WTC11 (cell line): ENCODE measurements at regions not wholly inside any gene's neighbourhood (a gene's known extent, or its start where the extent isn't known, plus 50 kb on each side); places are given as distances from the start of the nearest gene placed in this dataset.

Source experiments
- CTCF ChIP-seq: fragments of 200-600 bp; IDR thresholded peaks from 2 replicates; pipeline ENCODE4 v1.8.0; 2022; ENCODE audit warnings: antibody characterized with exemption
- IRF1 ChIP-seq: sonication (generic); formaldehyde crosslinking; IDR thresholded peaks from 2 replicates; pipeline ENCODE4 v1.8.0; 2023; ENCODE audit warnings: missing genetic modification reagents
- JUN ChIP-seq: sonication (generic); formaldehyde crosslinking; IDR thresholded peaks from 2 replicates; pipeline ENCODE4 v1.8.0; 2023; ENCODE audit warnings: mild to moderate bottlenecking, missing genetic modification reagents
- OVOL2 ChIP-seq: fragments of 250-450 bp; sonication (Bioruptor Pico); IDR thresholded peaks from 2 replicates; pipeline ENCODE4 v1.9.0; 2021; ENCODE audit warnings: mild to moderate bottlenecking, borderline replicate concordance
- SMAD4 ChIP-seq: sonication (generic); formaldehyde crosslinking; IDR thresholded peaks from 2 replicates; pipeline ENCODE4 v1.8.0; 2022; ENCODE audit warnings: mild to moderate bottlenecking, missing genetic modification reagents
- ZBTB43 ChIP-seq: sonication (generic); formaldehyde crosslinking; IDR thresholded peaks from 2 replicates; pipeline ENCODE4 v1.8.1; 2023; ENCODE audit warnings: mild to moderate bottlenecking, missing genetic modification reagents
- TF ChIP-seq, protein P1 (sequence below): sonication (generic); formaldehyde crosslinking; IDR thresholded peaks from 2 replicates; pipeline ENCODE4 v1.8.0; 2022; ENCODE audit warnings: mild to moderate bottlenecking, missing genetic modification reagents
- TF ChIP-seq, protein P2 (sequence below): sonication (generic); formaldehyde crosslinking; IDR thresholded peaks from 2 replicates; pipeline ENCODE4 v1.8.1; 2023; ENCODE audit warnings: mild to moderate bottlenecking, missing genetic modification reagents, moderate library complexity

DNA sequence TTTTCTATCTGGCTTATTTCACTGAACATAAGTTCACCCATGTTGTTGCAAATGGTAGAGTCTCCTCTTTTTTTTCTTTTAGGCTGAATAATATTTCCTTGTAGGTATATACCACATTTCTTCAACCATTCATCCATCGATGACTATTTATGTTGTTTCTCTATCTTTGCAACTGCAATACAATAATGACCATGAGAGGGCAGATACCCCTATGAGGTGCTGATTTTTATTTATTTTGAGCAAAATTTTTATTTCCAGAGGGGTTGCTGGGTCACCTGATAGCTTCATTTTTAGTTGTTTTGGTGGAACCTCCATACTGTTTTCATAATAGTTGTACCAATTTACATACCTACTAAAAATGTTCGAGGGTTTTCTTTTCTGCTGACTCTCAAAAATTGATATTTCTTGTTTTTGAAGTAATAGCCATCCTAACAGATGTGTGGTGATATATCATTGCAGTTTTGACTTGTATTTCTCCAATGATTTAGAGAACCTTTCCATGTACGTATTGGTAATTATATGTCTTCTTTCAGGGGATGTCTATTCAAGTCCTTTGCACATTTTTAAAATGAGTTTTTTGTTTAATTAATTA is 1697.0 kb downstream of the PCDH7 start:
- TF ChIP-seq ZBTB43 (no peak), OVOL2 (no peak), CTCF (no peak; the same call in 1 of the 2 replicates), IRF1 (no peak), JUN (CRISPR knock-in tag) (no peak), SMAD4 (no peak)
- TF ChIP-seq, protein P1, sequence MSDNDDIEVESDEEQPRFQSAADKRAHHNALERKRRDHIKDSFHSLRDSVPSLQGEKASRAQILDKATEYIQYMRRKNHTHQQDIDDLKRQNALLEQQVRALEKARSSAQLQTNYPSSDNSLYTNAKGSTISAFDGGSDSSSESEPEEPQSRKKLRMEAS (CRISPR knock-in tag): no peak
- TF ChIP-seq, protein P2, sequence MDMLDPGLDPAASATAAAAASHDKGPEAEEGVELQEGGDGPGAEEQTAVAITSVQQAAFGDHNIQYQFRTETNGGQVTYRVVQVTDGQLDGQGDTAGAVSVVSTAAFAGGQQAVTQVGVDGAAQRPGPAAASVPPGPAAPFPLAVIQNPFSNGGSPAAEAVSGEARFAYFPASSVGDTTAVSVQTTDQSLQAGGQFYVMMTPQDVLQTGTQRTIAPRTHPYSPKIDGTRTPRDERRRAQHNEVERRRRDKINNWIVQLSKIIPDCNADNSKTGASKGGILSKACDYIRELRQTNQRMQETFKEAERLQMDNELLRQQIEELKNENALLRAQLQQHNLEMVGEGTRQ: no peak
